LoVo (cell line): ENCODE measurements at regions not wholly inside any gene's neighbourhood (a gene's known extent, or its start where the extent isn't known, plus 50 kb on each side); places are given as distances from the start of the nearest gene placed in this dataset.

Source experiments
- DNase-seq: peaks from one replicate; pipeline ENCODE4 v3.0.0-alpha.2; 2016; ENCODE audit warnings: low spot score

DNA sequence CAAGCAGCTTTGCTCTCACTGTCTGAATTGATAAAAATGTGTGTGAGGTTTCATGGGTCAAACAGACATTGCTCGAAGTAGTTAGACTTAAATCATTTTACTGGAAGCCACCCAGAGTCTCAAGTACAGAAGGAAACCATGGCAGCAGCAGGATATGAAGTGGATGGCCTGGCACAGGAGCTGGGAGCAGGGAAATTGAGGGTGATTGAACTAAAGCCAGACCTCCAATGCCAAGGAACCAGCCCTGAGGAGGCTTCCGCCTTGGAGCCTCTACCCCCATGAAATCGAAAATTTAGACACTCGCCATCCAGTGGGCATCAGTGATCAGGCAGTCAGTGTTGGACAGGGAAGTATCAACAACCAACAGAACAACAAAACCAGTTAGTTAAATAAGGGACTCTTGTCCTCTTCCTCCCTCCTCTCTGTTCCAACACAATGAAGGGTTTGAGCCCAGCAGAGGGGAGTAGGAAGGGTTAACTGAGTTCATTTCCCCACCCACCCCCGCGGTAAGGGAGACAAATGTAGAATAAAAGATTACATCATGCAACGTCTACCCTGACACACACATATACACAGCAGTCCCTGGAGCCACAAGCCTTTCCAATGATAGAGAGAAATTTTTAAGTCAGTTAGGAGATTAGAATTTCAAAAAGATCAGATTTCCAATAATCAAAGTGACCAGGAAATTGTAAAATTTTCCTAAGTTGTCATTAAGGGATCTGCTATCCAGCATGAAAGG is 156.3 kb downstream of the SLC16A9 start:
- DNase-seq = no peak

DNA sequence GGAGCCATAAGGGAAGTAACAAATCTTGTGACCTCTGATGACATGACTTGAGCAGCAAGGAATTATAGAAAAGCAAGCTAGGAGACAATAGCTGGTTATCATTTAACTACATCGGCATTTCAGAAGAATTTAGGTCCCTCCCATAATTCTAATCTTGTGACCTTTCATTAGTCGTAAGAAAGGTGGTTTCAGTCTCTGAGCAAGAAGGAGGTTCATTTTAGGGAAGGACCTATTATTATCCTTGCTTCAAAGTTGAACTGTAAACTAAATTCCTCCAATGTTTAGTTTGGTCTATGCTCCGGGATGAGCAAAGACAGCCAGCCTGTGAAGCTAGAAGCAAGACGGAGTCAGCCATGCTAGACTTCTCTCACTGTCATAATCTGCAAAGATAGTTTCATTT is 159.6 kb downstream of the SLC16A9 start:
- no peak for DNase-seq

GRCh38 chr10:59538623-59539022 is 171.0 kb downstream of the SLC16A9 start:
- no peak for DNase-seq

GRCh38 chr10:59537501-59537900 is 172.1 kb downstream of the SLC16A9 start:
- DNase-seq = no peak

GRCh38 chr10:59536167-59537014 is 173.3 kb downstream of the SLC16A9 start:
- DNase-seq = no peak

DNA sequence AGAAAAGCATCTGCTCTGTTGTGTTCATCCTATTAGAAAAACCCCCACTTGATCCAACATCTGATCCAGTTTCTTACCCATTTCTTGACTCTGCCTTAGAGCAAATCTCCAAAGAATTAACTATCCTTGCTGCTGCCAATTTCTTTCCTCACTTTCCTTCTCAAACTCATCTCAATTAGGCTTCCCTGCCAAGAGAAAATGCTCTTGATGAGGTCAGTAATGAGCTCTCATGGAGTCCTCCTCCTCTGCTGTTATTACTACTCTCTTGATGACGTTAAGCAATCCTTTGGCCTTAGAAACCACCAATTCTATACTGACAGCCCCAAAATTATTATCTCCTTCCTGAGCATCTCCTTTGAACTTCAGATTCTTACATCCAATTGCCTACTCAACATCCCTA is 162.0 kb upstream of the FAM13C start:
- no peak for DNase-seq

DNA sequence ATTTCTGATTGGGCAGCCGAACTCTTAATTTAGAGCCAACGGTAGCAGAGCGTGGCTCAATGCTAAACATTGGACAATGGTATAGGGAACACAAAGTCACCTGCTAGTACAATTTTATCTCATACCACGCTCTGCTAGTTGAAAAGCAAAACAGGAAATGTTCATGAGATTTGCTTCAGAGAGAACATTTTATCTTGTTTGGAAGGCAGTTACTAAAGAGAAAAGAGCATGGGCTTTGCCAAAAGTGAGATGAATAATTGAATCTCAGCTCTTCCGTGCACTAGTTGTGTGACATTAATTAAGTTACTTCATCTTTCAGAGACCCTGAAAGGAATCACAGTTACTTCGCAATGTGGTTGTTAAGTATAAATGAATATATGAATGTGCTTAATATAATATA is 161.5 kb upstream of the FAM13C start:
- DNase-seq = no peak

DNA sequence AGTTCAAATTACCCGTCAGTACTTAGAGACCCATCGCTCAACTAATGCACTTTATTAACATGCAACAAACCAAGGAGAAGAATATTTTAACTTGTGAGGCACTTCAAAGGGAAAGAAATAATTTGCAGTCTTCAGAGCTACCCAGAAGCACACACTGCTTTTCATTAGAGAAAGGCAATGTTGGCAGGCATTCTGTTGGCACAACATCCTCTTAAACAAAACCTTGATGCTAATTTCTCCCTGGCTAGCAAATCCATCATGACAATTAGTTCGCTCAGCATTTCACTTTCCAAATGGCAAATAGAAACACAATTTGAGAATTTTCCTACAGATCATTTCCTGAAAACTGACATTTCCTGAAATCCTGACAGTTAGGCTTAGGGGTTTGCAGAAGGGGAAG is 155.6 kb upstream of the FAM13C start:
- DNase-seq = no peak

DNA sequence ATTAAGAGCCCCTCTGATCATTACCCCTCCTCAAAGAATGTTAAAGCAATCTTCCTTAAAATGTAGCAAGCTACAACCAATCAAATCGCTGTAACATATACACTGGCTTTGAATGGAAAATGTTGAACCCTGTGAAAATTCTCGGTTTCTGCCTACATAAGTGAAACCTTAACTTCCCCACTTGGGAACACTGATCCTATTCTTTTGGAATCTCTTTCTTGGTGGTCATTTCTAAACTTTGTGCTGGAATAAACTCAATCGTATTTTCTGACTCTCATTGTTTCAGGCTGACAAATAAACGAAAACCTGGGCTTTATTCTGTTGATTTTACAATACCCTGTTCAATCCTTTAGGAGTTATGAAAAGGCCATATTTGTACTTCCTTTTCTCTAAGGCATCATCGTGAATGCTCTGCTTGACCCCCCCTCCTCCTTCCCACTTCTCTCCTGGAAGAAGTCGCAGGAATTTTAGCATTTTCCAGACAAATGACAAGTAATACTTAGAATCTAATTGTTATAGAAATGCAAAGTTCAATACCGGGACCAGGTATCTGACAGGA is 155.1 kb upstream of the FAM13C start:
- DNase-seq = no peak

- no peak for DNase-seq
Measured at GRCh38 chr10:59513558-59513957, 151.2 kb upstream of the FAM13C start.

- no peak for DNase-seq
Measured at GRCh38 chr10:59512951-59513350, 150.6 kb upstream of the FAM13C start.

GRCh38 chr10:59508956-59509355 is 146.6 kb upstream of the FAM13C start:
- DNase-seq = no peak

- DNase-seq = peak; percentile 61
Measured at GRCh38 chr10:59508296-59508695, 145.9 kb upstream of the FAM13C start.

- no peak for DNase-seq
Measured at GRCh38 chr10:59505926-59506325, 143.6 kb upstream of the FAM13C start.

DNA sequence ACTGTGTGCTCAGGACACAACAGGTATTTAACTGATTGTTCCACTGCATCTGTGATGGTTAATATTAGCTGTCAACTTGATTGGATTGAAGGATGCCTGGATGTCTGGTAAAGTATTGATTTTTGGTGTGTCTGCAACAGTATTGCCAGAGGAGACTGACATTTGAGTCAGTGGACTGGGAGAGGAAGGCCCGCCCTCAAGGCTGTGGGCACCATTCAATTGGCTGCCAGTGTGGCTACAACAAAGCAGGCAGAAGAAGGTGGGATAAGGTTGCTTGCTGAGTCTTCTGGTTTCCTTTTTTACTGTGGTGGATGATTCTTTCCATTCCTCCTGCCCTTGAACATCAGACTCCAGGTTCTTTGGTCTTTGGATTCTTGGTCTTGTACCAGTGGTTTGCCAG is 137.1 kb upstream of the FAM13C start:
- DNase-seq = no peak

DNA sequence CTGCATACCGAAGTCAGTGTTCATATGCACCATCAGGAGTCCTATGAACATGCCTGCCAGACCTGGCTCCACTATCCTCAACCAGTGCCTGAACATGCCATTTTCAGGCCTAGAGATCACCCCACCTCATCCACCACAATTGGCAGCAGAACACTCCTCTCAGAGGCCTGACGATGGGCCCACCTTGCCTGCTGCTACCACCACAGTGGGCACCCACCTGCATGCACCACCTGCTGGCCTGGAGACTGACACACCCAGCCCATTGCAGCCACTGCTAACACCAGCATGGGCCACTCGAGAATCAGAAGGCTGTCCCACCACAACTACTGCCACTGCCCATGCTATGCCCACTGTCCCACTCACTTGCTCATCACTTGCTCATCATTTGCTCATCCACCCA is 130.7 kb upstream of the FAM13C start:
- DNase-seq = no peak

DNA sequence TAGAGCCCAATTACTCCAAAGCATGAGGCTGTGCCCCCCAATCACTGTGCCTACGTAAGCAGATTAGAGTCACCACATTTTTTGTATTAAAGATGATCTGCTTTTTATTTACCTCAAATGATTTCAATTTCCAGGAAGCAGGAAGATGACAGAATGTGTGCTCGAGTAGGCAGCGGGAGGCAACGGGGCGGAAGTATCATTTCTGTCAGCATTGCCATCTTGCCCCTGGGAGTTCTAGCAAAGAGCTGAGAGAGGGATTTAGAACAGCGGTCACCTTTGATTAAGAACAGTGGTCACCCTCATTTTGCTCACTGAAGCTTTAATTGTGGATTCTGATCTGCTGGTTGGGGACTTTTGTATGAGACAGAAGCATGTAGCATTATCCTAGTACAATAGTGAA is 117.1 kb upstream of the FAM13C start:
- no peak for DNase-seq

DNA sequence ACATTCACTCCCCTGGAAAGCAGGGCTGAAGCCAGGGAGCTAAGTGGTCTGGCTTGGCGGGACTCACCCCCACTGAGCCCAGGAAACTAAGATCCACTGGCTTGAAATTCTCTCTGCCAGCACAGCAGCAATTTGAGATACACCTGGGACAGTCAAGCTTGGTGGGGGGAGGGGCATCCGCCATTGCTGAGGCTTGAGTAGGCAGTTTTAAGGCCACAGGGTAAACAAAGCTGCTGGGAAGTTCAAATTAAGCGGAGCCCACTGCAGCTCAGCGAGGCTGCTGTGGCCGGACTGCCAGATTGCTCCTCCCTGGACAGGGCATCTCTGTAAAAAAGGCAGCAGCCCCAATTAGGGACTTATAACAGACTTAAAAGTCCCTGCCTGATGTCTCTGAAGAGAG is 108.2 kb upstream of the FAM13C start:
- no peak for DNase-seq

- DNase-seq = no peak
Measured at GRCh38 chr10:59465088-59465487, 102.7 kb upstream of the FAM13C start.

- no peak for DNase-seq
Measured at GRCh38 chr10:59464483-59464882, 102.1 kb upstream of the FAM13C start.

DNA sequence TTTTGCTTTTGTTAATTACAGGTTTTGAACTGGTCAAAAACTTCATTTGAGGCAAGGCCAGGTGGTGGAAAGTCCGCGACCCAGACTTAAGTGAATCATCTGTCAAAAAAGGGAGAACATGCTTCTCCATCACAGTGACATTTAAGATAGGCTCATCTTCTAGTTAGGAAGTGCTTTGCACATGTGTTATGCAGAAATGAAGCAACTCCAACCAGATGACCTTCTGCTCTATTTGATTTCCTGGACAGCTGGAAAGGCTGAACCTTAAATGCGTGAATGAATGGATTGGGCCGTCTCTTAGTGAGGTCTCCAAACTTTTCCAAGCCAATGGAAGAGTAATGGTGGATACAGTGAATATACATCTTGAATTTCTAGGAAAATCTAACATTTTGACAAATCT is 101.6 kb upstream of the FAM13C start:
- no peak for DNase-seq

GRCh38 chr10:59460601-59461000 is 98.3 kb upstream of the FAM13C start:
- no peak for DNase-seq

DNA sequence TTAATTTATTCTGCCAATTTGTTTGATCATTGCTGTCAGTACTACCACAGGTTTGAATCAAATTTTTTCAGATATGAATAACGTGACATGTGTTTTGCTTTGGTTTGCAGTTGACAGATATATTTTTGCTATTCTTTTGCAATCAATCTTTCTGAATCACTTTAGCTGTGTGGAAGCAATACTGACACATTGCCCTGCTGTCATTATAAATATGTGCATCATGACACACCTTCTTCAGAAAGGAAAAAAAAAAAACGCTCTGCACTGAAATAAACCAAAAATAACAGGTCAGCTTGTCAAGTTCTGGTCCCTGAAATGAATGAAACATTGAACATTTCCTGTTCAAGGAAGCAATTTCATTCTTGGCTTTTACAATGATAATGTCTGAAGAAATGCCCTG is 93.8 kb upstream of the FAM13C start:
- no peak for DNase-seq
